ENCODE measurements at regions not wholly inside any gene's neighbourhood (a gene's known extent, or its start where the extent isn't known, plus 50 kb on each side); places are given as distances from the start of the nearest gene placed in this dataset.

- TF ChIP-seq POLR2AphosphoS5 (IDR thresholded peaks at IDR 0.05) (no peak), CTCF (IDR thresholded peaks at IDR 0.05) (no peak), POLR2A (IDR thresholded peaks at IDR 0.05) (no peak)
Measured at GRCh38 chr13:68996668-68997025, 1111.0 kb upstream of the ATXN8OS start.
